OCI-LY7 (cell line): ENCODE measurements at regions not wholly inside any gene's neighbourhood (a gene's known extent, or its start where the extent isn't known, plus 50 kb on each side); places are given as distances from the start of the nearest gene placed in this dataset.

Experiments
- EZH2phosphoT487 ChIP-seq: fragments of 200-600 bp; sonication (generic); IDR thresholded peaks from 2 replicates; pipeline ENCODE4 v1.6.1; 2018; ENCODE audit warnings: low read depth, borderline replicate concordance, mild to moderate bottlenecking, mixed run types, antibody characterized with exemption, low read length, moderate library complexity, mixed read lengths
- TF ChIP-seq, protein P1 (sequence below): fragments of 200-600 bp; sonication (generic); conservative IDR thresholded peaks from 2 replicates; pipeline ENCODE4 v1.5.1; 2014; ENCODE audit warnings: mild to moderate bottlenecking, antibody characterized with exemption, low read length, moderate library complexity, mixed read lengths

DNA sequence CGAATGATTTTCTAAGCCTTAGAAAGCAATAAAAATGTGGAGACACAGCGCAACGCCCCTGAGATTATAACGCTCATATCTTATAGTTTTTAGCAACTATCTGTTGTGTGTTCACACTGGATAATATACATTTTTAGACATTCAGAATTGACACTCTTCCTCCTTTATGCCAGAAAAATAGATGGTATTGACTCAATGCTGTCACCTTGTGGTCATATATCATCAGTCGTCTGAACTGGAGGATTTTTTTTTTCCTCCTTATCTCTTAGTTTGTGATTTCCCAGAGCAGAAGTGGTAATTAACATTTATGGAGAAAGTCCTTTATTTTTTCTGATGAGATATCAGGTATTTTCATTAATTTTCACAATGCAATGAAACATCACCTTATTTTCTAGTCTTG is 759.6 kb downstream of the RAB28 start:
- TF ChIP-seq, protein P1, sequence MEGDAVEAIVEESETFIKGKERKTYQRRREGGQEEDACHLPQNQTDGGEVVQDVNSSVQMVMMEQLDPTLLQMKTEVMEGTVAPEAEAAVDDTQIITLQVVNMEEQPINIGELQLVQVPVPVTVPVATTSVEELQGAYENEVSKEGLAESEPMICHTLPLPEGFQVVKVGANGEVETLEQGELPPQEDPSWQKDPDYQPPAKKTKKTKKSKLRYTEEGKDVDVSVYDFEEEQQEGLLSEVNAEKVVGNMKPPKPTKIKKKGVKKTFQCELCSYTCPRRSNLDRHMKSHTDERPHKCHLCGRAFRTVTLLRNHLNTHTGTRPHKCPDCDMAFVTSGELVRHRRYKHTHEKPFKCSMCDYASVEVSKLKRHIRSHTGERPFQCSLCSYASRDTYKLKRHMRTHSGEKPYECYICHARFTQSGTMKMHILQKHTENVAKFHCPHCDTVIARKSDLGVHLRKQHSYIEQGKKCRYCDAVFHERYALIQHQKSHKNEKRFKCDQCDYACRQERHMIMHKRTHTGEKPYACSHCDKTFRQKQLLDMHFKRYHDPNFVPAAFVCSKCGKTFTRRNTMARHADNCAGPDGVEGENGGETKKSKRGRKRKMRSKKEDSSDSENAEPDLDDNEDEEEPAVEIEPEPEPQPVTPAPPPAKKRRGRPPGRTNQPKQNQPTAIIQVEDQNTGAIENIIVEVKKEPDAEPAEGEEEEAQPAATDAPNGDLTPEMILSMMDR: peak; percentile 75
- TF ChIP-seq EZH2phosphoT487: no peak
